H1 (cell line): ENCODE measurements at regions not wholly inside any gene's neighbourhood (a gene's known extent, or its start where the extent isn't known, plus 50 kb on each side); places are given as distances from the start of the nearest gene placed in this dataset.

Experiments
- CREB1 ChIP-seq: IDR thresholded peaks from 2 replicates; pipeline ENCODE4 v1.6.1; 2012; ENCODE audit warnings: inconsistent platforms
- EP300 ChIP-seq, 2 experiments: IDR thresholded peaks; 1 replicate in 1 of 2; 2 replicates in 1 of 2; pipeline ENCODE4 v1.6.1; 2011 to 2012; ENCODE audit warnings: low read depth in 2 of 2, low read length in 2 of 2, mild to moderate bottlenecking in 2 of 2, borderline replicate concordance in 1 of 2, inconsistent platforms in 1 of 2, moderate library complexity in 1 of 2
- EZH2 ChIP-seq: fragments of 200-600 bp; sonication (generic); IDR thresholded peaks from 2 replicates; pipeline ENCODE4 v1.7.1; 2012; ENCODE audit warnings: low read depth, mild to moderate bottlenecking, moderate library complexity, low read length, inconsistent platforms; ENCODE audit not compliant: severe bottlenecking
- GABPA ChIP-seq: IDR thresholded peaks from 2 replicates; pipeline ENCODE4 v1.6.1; 2011; ENCODE audit warnings: mild to moderate bottlenecking, low read length, moderate library complexity, borderline replicate concordance; ENCODE audit not compliant: insufficient read depth
- KDM1A ChIP-seq: fragments of 200-600, 300-600 bp; sonication (generic); IDR thresholded peaks from 2 replicates; pipeline ENCODE4 v1.7.1; 2016; ENCODE audit warnings: mild to moderate bottlenecking, low read length, borderline replicate concordance
- POLR2A ChIP-seq, 2 experiments: IDR thresholded peaks; 1 replicate in 1 of 2; 2 replicates in 1 of 2; pipeline ENCODE4 v1.6.1; 2011; ENCODE audit warnings: low read depth in 2 of 2, low read length in 2 of 2, mild to moderate bottlenecking in 2 of 2; ENCODE audit errors: control extremely low read depth in 1 of 2
- RAD21 ChIP-seq, 2 experiments: IDR thresholded peaks in 1 of 2; conservative IDR thresholded peaks in 1 of 2; 2 replicates each; pipeline ENCODE4 v1.6.1; 2011; ENCODE audit warnings: low read depth in 2 of 2, low read length in 2 of 2, improper control_type of control experiment in 1 of 2, inconsistent platforms in 1 of 2, mild to moderate bottlenecking in 1 of 2, moderate library complexity in 1 of 2
- SP1 ChIP-seq: IDR thresholded peaks from 2 replicates; pipeline ENCODE4 v1.6.1; 2011; ENCODE audit warnings: low read depth, low read length
- USF2 ChIP-seq: IDR thresholded peaks from 2 replicates; pipeline ENCODE4 v1.6.1; 2011; ENCODE audit warnings: low read length, improper control_type of control experiment
- TF ChIP-seq, protein P1 (sequence below): IDR thresholded peaks from 2 replicates; pipeline ENCODE4 v1.6.1; 2011; ENCODE audit warnings: low read depth, mild to moderate bottlenecking, low read length; ENCODE audit not compliant: insufficient read depth
- TF ChIP-seq, protein P2 (sequence below), 3 experiments: IDR thresholded peaks; 1 replicate in 2 of 3; 2 replicates in 1 of 3; pipeline versions ENCODE4 v1.5.1 to v1.6.1; 2011; ENCODE audit warnings: low read length in 3 of 3, mild to moderate bottlenecking in 3 of 3, inconsistent platforms in 2 of 3, low read depth in 1 of 3, moderate library complexity in 1 of 3; ENCODE audit not compliant: insufficient read depth in 1 of 3; ENCODE audit errors: control extremely low read depth in 1 of 3
- TF ChIP-seq, protein P3 (sequence below): IDR thresholded peaks from 2 replicates; pipeline ENCODE4 v1.6.1; 2012; ENCODE audit warnings: inconsistent platforms

DNA sequence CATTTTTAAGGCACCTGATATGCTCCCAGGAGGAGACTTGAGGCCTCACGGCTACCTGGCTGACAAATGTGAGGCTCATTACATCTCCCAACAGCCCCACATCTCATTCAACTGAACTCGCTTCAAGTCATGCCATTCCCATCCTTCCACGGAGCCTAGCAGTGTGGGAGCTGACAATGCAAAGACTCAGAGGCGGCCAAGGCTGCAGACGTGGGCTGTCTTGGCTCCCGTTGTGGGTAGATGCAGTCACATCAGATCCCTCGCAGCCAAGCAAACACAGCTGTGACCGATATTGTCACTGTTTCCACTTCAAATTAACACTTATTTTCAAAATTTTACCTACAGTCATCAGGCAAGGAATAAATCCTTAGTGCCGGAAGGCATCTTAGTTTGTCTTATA, 64.0 kb upstream of the TRIB2 start:
- TF ChIP-seq, protein P1, sequence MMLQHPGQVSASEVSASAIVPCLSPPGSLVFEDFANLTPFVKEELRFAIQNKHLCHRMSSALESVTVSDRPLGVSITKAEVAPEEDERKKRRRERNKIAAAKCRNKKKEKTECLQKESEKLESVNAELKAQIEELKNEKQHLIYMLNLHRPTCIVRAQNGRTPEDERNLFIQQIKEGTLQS, result no peak
- TF ChIP-seq EZH2 (no peak), SP1 (no peak), EP300 (IDR thresholded peaks at IDR 0.05; ENCODE audit: borderline replicate concordance in 1 of 2, low read depth in 2 of 2, low read length in 2 of 2) (no peak), POLR2A (IDR thresholded peaks at IDR 0.05; ENCODE audit: control extremely low read depth in 1 of 2, low read depth in 2 of 2, low read length in 2 of 2) (no peak), GABPA (no peak), CREB1 (no peak), RAD21 (IDR thresholded peaks at IDR 0.05 in 1 of 2, conservative IDR thresholded peaks at IDR 0.05 in 1 of 2; ENCODE audit: low read depth in 2 of 2, low read length in 2 of 2) (no peak), USF2 (no peak), KDM1A (no peak)
- TF ChIP-seq, protein P2, sequence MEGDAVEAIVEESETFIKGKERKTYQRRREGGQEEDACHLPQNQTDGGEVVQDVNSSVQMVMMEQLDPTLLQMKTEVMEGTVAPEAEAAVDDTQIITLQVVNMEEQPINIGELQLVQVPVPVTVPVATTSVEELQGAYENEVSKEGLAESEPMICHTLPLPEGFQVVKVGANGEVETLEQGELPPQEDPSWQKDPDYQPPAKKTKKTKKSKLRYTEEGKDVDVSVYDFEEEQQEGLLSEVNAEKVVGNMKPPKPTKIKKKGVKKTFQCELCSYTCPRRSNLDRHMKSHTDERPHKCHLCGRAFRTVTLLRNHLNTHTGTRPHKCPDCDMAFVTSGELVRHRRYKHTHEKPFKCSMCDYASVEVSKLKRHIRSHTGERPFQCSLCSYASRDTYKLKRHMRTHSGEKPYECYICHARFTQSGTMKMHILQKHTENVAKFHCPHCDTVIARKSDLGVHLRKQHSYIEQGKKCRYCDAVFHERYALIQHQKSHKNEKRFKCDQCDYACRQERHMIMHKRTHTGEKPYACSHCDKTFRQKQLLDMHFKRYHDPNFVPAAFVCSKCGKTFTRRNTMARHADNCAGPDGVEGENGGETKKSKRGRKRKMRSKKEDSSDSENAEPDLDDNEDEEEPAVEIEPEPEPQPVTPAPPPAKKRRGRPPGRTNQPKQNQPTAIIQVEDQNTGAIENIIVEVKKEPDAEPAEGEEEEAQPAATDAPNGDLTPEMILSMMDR (IDR thresholded peaks at IDR 0.05; ENCODE audit: control extremely low read depth in 1 of 3, insufficient read depth in 1 of 3, low read depth in 1 of 3, low read length in 3 of 3), result no peak
- TF ChIP-seq, protein P3, sequence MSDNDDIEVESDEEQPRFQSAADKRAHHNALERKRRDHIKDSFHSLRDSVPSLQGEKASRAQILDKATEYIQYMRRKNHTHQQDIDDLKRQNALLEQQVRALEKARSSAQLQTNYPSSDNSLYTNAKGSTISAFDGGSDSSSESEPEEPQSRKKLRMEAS, result no peak
